ENCODE measurements at regions not wholly inside any gene's neighbourhood (a gene's known extent, or its start where the extent isn't known, plus 50 kb on each side); places are given as distances from the start of the nearest gene placed in this dataset.
"Not testable (repeated sequence)": the region's sequence is repeated elsewhere in the genome, so short reads cannot be mapped to it uniquely, and the experiment has no call there.

- DNase-seq: no peak
These were observed 148.3 kb upstream of the TBX18 start for GRCh38 chr6:84912472-84913322.

- no peak for DNase-seq
These were observed 146.7 kb upstream of the TBX18 start for GRCh38 chr6:84910906-84911607.

GRCh38 chr6:84908304-84908904, 144.0 kb upstream of the TBX18 start:
- no peak for DNase-seq

GRCh38 chr6:84906514-84906913, 142.1 kb upstream of the TBX18 start:
- DNase-seq: no peak

GRCh38 chr6:84905823-84906222, 141.4 kb upstream of the TBX18 start:
- DNase-seq: no peak

- DNase-seq: no peak
These were observed 138.0 kb upstream of the TBX18 start for GRCh38 chr6:84902354-84902928.

- DNase-seq: no peak
These were observed 133.7 kb upstream of the TBX18 start for GRCh38 chr6:84897988-84898594.

GRCh38 chr6:84897011-84897410, 132.6 kb upstream of the TBX18 start:
- no peak for DNase-seq

- DNase-seq: no peak
These were observed 128.3 kb upstream of the TBX18 start for GRCh38 chr6:84892671-84893070.

GRCh38 chr6:84882768-84883766, 118.7 kb upstream of the TBX18 start:
- peak; percentile 46 for DNase-seq

GRCh38 chr6:84879385-84879784, 115.0 kb upstream of the TBX18 start:
- DNase-seq: not testable (repeated sequence)

GRCh38 chr6:84877515-84878210, 113.3 kb upstream of the TBX18 start:
- DNase-seq: no peak

GRCh38 chr6:84876723-84877514, 112.5 kb upstream of the TBX18 start:
- DNase-seq: no peak

- DNase-seq: no peak
These were observed 108.8 kb upstream of the TBX18 start for GRCh38 chr6:84872996-84873723.

- DNase-seq: no peak
These were observed 107.5 kb upstream of the TBX18 start for GRCh38 chr6:84871925-84872324.

- no peak for DNase-seq
These were observed 106.3 kb upstream of the TBX18 start for GRCh38 chr6:84870672-84871071.

GRCh38 chr6:84868149-84868548, 103.8 kb upstream of the TBX18 start:
- no peak for DNase-seq

GRCh38 chr6:84867521-84867920, 103.1 kb upstream of the TBX18 start:
- no peak for DNase-seq

- no peak for DNase-seq
These were observed 102.3 kb upstream of the TBX18 start for GRCh38 chr6:84866715-84867114.
